Kasumi-1 (cell line): ENCODE measurements at regions not wholly inside any gene's neighbourhood (a gene's known extent, or its start where the extent isn't known, plus 50 kb on each side); places are given as distances from the start of the nearest gene placed in this dataset.
"Not testable (repeated sequence)": the region's sequence is repeated elsewhere in the genome, so short reads cannot be mapped to it uniquely, and the experiment has no call there.

Experiments
- DNase-seq, 2 experiments: peaks; one replicate each; lab custom pipeline; 2025; lab: John Stamatoyannopoulos, UW

DNA sequence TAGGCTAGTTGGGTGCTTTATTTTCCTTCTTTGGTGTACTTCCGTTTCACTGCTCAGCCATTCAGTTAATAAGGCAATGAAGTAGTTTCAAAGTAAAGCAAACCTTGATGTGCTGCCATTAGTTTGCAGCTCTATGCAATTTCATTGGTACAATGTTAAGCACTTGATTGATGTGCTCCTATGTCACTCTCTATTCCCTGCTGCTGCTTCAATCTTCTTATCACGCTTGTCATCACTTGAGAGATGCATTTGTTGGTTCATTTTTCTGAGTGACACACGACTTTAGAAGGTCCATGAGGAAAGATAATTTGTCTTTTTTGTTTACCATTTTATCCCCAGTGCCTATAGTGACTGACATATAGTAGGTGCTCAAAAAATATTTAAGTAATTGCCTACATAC, 871.0 kb upstream of the PABPC4L start:
- DNase-seq: no peak

DNA sequence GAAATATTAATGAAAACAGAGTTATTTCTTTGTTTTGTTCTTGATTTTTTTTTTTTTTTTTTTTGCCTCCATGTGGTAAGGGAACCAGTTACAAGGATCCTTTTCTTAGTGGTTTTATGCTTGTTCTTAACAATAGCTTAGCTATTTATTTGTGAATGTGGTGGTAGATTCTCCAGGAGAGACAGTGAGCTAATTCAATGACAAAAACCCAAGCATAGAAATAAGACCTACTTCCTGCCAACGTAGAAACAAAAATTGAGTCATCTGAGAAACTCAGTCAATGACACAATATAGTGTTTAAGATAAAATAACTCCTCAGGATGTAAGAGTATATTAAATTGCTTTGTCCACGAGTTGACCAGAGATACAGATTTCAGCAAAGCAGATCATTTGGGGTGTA, 863.8 kb upstream of the PABPC4L start:
- DNase-seq: no peak

DNA sequence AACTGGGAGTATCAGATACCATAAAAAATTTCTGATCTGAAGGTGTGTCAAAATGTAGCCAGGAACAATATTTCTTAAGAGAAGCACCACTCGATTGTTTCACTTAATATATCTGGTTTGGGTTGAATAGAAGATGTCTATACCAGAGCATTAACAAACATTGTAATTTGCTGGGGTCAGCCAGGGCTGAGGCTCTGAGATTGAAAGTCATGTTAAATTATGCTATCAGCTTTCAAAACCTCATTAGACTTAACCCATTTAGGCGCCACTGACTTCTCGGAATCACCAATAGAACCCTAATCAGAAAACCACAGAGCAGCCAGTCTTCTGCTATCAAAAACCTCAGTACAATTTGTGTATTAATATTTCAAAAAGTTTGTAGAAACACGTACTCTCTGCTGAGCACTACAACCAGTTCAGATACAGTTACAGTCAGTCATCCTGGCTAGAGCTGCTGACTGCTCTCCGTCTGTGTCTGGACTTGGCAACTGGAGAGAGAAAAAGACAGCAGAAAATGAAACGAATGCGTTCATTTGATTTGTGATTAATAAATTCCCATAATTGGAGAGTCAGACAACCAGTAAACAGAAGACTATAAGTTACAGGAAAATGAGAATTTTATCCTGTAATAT, 848.6 kb upstream of the PABPC4L start:
- no peak for DNase-seq

DNA sequence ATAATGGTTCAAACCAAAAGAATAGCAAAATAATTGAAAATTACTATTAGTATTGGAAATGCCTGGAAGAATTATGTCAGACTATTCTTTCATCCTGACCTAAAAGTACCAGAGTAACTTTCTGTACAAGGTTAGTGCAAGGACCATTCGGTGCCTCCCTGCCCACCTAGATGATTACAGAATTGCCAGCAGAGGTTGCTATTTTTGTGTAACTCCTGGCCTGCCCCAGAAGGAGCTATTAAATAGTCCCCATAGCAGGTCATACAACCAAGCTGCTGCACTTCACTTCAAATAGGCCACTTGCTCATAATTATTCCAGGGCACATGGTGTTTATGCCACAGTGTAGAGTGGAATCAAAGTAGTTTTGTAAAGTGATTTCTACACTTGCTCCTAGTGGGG, 831.1 kb upstream of the PABPC4L start:
- DNase-seq: no peak

DNA sequence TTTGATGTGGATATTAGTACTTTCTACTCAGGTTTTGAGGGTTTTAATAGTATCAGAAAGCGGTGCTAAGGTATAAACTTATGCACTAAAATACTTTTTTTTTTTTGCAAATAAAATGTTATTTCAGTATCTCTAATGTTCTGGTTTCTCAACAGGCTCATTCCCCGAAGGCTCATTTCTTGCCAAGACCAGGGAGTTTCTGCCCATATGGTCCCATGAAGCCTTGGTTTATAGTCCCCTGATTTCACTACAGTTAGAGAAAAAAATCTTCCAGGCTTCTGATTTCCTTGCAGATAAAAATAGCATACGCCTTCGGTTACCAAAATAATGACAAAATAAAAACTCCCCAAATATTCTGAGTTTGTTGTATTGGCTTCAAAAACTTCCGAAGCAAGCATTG, 814.2 kb upstream of the PABPC4L start:
- DNase-seq: no peak

DNA sequence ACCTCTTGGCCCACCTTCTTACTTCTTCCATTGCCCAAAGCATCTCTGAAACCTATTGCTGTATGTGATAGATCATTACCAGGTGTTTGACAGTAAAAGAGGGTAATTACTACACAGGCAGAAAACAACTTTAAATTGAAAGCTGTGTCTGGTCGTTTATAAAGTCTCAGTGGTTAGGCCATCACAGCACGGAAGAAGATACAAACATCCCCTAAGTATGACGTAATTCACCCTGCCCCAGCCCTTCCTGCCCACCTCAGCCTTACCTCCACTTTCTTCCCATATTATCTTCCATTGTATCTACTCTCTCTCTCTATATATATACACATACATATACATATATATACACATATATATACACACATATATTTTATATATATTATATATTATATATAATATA, 805.8 kb upstream of the PABPC4L start:
- DNase-seq: no peak

DNA sequence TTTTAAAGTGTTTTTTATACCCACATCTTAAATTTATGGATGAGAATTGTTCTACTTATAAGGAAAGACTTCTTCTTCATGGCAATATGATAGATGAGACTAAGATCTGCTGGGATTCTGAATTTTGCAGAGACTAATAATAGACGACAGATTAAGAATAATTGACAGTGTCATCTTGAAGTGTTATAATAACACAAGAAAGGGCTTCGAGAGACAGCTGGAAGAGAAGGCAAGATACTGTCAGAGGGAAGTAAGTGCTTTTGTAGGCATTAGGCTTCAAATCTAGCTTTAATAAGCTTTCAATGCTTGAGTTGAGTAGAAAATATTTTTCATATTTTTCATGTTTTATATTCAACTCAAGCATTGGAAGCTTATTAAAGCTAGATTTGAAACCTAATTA, 797.6 kb upstream of the PABPC4L start:
- DNase-seq: no peak

DNA sequence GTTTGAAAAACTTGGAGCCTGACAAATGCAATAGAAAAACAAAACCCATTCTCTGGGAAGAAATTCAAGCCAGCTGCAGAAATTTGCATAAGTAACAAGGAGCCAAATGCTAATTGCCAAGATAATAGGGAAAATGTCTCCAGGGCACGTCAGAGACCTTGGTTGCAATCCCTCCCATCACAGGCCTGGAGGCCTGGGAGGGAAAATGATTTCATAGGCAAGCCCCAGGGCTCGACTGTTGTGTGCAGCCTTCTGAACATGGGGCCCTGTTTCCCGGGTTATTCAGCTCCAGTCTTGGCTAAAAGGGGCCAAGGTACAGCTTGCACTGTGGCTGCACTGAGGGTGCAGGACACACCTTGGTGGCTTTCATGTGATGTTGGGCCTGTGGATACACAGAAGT, 760.4 kb upstream of the PABPC4L start:
- DNase-seq: no peak

DNA sequence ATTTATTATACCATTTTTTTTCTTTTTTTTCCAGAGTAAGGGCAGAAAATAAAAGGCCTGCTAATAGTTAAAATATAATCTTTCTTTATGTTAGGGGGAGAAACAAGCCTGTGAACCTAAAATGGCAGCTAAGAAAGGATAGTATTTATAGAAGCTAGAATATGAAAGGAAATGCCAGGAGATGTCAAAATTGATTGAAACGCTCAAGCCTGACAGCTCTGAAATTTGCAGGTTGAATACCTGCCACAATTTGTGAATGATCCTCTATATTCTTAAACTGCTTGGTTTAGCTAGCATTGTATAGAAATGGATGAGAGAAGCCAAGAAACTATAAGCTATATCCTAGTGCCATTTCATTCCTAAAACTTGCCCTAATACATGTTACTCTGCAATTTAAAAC, 757.3 kb upstream of the PABPC4L start:
- no peak for DNase-seq

DNA sequence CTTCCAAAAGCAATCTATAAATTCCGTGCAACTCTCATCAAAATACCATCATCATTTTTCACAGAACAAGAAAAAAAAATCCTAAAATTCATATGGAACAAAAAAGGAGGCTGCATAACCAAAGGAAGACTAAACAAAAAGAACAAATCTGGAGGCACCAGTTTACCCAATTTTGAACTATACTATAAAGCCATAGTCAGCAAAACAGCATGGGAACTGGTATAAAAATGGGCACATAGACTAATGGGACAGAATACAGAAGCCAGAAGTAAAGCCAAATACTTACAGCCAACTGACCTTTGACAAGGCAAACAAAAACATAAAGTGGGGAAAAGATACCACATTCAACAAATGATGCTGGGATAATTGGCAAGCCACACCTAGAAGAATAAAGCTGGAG, 753.5 kb upstream of the PABPC4L start:
- DNase-seq: no peak

DNA sequence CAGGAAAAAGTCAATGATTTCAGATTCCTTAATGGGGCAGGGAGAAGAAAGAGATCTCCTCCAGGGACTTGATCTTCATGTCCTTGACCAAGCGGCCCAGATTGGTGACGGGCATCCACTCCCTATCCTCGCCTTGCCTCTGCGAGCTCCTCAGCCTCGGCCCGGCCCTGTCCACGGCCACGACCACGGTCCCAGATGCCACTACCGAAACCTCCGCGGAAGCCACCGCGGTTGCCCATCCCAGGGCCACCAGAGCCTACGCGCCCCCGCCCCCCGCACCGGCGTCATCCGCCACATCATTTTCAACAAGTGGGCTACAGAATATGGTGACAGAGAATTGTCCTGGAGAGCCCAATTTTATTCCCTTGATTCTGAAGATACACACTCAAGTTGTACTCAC, 751.2 kb upstream of the PABPC4L start:
- DNase-seq: no peak

DNA sequence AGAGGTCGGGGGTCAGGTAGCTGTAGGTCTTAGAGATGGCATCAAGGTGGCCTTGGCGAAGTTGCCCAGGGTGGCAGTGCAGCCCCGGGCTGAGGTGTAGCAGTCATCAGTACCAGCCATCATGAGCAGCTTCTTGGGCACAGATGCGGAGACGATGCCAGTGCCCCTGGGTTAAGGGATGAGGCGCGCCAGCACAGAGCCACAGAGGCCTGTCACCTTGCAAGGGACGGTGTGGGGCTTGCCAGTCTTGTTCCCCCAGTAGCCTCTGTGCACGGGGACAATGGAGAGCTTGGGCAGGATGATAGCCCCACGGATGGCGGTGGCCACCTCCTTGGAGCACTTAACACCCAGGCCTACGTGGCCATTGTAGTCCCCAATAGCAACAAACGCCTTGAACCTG, 750.7 kb upstream of the PABPC4L start:
- no peak for DNase-seq

DNA sequence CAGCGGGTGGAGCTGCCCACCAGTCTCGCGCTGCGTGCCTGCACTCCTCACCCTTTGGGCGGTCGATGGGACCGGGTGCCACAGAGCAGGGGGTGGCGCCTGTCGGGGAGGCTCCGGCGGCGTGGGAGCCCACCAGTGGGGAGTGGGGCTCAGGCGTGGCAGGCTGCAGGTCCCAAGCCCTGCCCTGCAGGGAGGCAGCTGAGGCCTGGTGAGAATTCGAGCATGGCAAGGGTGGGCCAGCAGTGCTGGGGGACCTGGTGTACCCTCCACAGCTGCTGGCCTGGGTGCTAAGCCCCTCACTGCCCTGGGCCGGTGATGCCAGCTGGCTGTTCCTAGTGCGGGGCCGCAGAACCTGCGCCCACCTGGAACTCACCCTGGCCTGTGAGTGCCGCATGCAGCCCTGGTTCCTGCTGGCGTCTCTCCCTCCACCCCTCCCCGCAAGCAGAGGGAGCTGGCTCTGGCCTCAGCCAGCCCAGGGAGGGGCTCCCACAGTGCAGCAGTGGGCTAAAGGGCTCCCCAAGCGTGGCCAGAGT, 746.6 kb upstream of the PABPC4L start:
- no peak for DNase-seq

DNA sequence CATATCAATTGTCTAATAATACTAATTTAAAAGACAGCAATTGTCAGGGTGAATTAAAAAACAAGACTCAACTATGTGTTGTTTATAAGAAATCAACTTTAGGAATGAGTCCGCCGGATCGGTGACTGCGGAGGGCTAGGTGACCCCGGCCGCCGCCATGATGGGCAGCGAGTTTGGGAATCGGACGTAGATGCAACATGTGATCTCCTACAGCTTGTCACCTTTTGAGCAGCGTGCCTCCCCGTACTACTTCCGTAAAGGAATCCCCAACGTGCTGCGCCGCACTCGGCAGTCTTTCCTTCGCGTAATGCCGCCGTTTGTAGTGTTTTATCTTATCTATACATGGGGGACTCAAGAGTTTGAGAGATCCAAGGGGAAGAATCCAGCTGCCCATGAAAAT, 742.5 kb upstream of the PABPC4L start:
- DNase-seq: no peak

DNA sequence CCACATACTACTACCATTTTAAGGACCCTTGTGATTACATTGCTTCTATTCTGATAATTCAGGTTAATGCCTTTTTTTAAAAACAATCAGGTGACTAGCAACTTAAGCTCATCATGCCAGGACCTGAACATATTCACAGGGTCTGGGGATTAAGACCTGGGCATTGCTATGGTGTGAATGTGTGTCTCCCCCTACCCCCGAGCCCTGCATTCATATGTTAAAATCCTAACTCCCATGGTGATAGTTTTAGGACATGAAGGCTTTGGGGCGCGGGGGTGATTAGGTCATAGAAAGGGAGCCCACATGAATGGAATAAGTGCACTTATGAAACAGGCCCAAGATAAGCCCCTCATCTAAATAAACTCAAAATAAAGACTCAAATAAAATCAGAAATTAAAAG, 734.4 kb upstream of the PABPC4L start:
- no peak for DNase-seq

DNA sequence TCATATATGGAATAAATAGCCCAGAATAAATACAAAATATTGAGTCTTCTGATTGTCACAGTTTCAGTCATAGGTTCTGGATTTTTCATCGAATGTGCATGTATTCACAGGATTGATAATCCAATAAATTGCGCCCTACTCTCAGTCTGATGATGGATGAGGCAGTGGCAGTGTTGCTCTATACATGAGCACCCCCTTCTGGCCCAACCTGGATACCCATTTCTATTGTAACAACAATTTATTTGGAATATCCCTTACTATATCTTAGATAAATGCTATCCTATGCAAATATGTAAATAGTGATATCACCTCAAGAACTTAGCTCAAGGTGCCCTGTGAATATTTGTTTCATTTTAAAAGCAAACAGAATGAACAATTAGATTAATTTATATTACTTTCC, 733.7 kb upstream of the PABPC4L start:
- DNase-seq: peak; percentile 18 to 25

DNA sequence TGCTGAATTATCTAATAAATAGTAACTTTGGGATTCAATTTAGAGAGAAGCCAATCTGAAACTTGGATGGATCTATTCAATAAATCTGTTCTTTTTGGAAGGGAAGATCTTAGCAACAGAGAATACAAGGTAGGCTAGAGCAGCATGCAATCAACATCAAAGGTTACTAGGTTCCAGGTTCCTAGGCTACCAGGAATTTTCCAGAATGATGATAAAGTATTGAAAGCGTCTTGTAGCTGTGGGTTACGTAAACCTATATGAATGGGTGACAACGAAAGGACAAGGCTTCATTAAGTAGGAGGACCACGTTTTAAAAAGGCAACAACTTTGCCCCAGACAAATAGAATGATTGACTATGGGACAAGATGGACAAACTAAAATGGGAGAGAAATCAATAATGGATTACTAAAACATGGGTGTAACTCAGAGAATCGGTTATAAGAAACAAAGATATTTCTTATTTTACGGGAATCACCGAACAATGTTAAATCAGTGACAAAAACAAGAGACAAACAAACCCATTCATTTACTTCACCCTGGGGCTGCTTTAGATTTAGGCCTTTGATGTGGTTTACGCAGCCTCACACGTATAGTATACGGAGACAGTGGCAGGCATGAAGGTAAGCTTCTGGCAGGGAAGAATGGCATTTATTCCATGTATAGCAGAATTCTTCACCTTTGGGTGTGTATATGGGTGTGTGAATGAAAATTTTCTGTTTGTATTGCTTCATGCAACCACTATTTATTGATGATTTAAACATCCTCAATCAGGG, 732.6 kb upstream of the PABPC4L start:
- DNase-seq: no peak

DNA sequence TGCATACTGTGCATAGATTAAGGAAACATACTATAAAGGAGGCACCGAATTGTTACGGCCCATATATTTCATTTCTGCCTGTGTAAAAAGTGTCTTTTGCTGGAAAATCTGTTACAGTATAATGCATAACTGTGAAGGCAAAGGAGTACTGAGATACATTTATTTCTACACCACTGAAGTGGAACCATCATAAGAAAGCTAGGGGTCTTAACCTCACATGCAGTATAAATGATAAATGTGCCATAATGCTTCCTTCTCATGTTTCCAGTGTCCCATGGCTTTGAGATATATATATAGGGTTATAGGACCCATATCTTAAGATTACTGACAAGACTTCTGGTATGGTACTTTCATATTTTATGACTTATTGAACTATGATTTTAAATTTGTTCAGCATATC, 713.8 kb upstream of the PABPC4L start:
- DNase-seq: no peak

DNA sequence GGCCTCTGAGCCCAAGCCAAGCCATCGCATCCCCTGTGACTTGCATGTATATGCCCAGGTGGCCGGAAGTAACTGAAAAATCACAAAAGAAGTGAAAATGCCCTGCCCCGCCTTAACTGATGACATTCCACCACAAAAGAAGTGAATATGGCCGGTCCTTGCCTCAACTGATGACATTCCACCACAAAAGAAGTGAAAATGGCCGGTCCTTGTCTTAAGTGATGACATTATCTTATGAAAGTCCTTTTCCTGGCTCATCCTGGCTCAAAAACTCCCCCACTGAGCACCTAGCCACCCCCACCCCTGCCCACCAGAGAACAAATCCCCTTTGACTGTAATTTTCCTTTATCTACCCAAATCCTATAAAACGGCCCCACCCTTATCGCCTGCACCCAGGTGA, 712.7 kb upstream of the PABPC4L start:
- not testable (repeated sequence) for DNase-seq

DNA sequence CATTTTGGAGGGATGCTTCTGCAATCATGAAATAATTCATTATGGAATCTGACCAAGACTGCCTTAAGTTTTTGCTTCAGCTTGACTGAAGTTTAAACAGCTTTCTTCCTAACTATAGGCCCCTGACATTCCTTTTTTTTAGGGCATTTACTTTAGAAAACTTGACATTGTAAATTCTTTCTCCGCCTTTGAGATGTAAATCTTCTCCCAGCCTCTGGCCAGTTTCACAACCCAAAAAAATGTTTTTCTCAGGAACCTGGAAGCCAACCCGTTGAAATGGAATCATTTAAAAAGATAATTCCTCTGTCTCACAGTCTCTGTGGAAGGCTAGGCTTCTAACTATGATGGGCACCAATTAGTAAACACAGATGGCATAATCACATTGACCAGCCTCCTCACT, 710.4 kb upstream of the PABPC4L start:
- DNase-seq: no peak

DNA sequence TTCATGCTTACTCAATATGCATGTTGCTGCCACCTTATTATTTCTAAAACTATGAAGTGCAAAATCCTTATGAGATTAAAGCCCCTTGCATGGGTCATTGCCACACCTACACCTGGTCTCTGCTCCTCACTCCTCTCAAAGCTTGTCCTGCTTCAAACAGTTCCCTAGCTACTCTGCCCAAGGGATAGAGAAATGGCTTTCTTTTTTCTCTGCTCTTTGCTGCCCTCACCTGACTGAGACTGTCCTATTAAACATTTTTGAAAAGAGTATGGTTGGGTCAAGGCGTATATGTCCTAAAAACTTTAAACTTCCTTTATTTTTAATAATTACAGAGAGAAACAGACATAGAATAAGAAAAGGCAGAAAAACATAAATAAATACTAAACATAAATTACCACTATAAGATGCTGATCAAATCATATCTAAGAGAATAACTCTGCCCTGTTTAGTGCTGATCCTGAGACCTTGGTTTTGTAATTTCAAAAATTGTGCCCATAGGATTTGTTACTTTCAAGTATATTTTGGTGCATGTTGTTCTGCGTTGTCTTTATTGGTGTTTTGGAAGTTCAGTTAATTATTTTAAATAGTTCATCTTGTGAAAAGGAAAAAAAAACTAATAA, 704.9 kb upstream of the PABPC4L start:
- DNase-seq: peak; percentile 33 to 54

DNA sequence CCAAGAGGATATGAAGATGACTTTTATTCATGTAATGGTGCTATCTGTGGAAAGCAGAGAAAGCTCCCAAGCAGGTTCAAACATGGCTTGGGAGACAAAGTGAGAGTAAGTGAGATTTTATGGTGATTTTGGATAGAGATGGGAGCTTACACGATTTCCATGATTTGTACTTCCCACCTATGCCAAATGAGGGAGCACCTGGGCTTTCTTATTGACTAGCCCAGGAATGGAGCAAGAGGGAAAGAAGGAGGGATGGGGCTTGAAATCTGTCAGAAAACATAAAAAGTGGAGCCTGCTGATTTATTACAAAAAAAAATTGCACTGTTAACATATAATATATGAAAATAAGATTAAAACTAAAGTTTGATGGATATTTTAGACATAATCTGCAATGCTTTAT, 703.5 kb upstream of the PABPC4L start:
- no peak for DNase-seq

DNA sequence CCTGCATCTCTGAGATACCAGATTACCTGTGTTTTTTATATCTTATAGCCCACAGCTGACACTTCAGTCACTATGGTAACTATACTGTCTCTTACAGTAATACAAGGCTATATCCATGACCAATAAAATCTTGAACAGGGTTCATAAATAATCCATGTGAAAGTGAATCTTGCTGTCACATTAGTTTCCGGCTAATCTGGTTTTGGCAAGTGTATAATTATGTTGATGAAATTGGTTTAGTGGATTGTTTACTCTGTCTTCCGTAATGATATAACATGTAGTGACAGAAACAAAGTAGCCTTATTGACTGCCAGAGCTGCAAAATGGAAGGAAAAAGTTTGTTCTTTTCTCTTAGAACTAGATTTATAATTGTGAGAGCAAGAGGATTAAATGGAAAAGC, 686.6 kb upstream of the PABPC4L start:
- no peak for DNase-seq
